PC-3 (cell line): ENCODE measurements at regions not wholly inside any gene's neighbourhood (a gene's known extent, or its start where the extent isn't known, plus 50 kb on each side); places are given as distances from the start of the nearest gene placed in this dataset.

ENCODE experiments used
- CTCF ChIP-seq: fragments of 300-600 bp; sonication (generic); conservative IDR thresholded peaks from 2 replicates; pipeline ENCODE4 v1.5.1; 2017; ENCODE audit warnings: antibody characterized with exemption, low read depth, mild to moderate bottlenecking, low read length
- EZH2 ChIP-seq: fragments of 300-600 bp; sonication (generic); IDR thresholded peaks from one replicate; pipeline ENCODE4 v1.6.1; 2017; ENCODE audit warnings: antibody characterized with exemption, mild to moderate bottlenecking, low read length; ENCODE audit not compliant: unreplicated experiment
- EZH2phosphoT487 ChIP-seq: fragments of 300-600 bp; sonication (generic); IDR thresholded peaks from 2 replicates; pipeline ENCODE4 v1.6.1; 2018; ENCODE audit warnings: mild to moderate bottlenecking, antibody characterized with exemption, low read length, borderline replicate concordance

- no peak for TF ChIP-seq CTCF
- TF ChIP-seq EZH2phosphoT487, result no peak
- no peak for TF ChIP-seq EZH2
Observed at GRCh38 chr18:57869221-57869620, 66.1 kb upstream of the ATP8B1 start.
